HEK293T (cell line): ENCODE measurements at regions not wholly inside any gene's neighbourhood (a gene's known extent, or its start where the extent isn't known, plus 50 kb on each side); places are given as distances from the start of the nearest gene placed in this dataset.

Source experiments
- HDGF ChIP-seq: fragments of 450-650 bp; IDR thresholded peaks from 2 replicates; pipeline ENCODE4 v1.6.1; 2017; ENCODE audit warnings: antibody characterized with exemption, borderline replicate concordance
- LEF1 ChIP-seq: fragments of 450-650 bp; IDR thresholded peaks from 2 replicates; pipeline ENCODE4 v1.6.1; 2017; ENCODE audit warnings: mild to moderate bottlenecking, borderline replicate concordance
- NFRKB ChIP-seq: fragments of 450-650 bp; IDR thresholded peaks from 2 replicates; pipeline ENCODE4 v1.6.1; 2016; ENCODE audit warnings: mild to moderate bottlenecking, moderate library complexity
- SP1 ChIP-seq: fragments of 450-650 bp; IDR thresholded peaks from 2 replicates; pipeline ENCODE4 v1.6.1; 2017
- ZNF384 ChIP-seq: fragments of 450-650 bp; IDR thresholded peaks from 2 replicates; pipeline ENCODE4 v1.6.1; 2016

GRCh38 chr10:71125749-71126107 lies 86.6 kb upstream of the UNC5B start:
- TF ChIP-seq SP1 (no peak), ZNF384 (no peak), LEF1 (no peak), NFRKB (no peak), HDGF (no peak)
